GM19395 (cell line): ENCODE measurements at regions not wholly inside any gene's neighbourhood (a gene's known extent, or its start where the extent isn't known, plus 50 kb on each side); places are given as distances from the start of the nearest gene placed in this dataset.
"Not testable (repeated sequence)": the region's sequence is repeated elsewhere in the genome, so short reads cannot be mapped to it uniquely, and the experiment has no call there.

ENCODE experiments used
- ATAC-seq: cut with Tn5 transposase; IDR thresholded peaks from one replicate; pipeline ENCODE4 v1.9.1; 2021; ENCODE audit warnings: mild to moderate bottlenecking, moderate library complexity; ENCODE audit not compliant: unreplicated experiment

- no peak for ATAC-seq
Measured at GRCh38 chr6:51203504-51203903, 384.8 kb downstream of the TFAP2B start.

GRCh38 chr6:51206686-51207085, 388.0 kb downstream of the TFAP2B start:
- not testable (repeated sequence) for ATAC-seq

GRCh38 chr6:51209651-51210050, 391.0 kb downstream of the TFAP2B start:
- no peak for ATAC-seq

- no peak for ATAC-seq
Measured at GRCh38 chr6:51213811-51214210, 395.1 kb downstream of the TFAP2B start.

- ATAC-seq = no peak
Measured at GRCh38 chr6:51214442-51214841, 395.8 kb downstream of the TFAP2B start.

GRCh38 chr6:51218181-51218580, 399.5 kb downstream of the TFAP2B start:
- ATAC-seq = no peak

- ATAC-seq = not testable (repeated sequence)
Measured at GRCh38 chr6:51224580-51225240, 406.0 kb downstream of the TFAP2B start.

- ATAC-seq = no peak
Measured at GRCh38 chr6:51241376-51241775, 422.7 kb downstream of the TFAP2B start.

GRCh38 chr6:51249798-51250197, 431.1 kb downstream of the TFAP2B start:
- ATAC-seq = no peak

- no peak for ATAC-seq
Measured at GRCh38 chr6:51250317-51250716, 431.6 kb downstream of the TFAP2B start.

- no peak for ATAC-seq
Measured at GRCh38 chr6:51257938-51258337, 439.3 kb downstream of the TFAP2B start.

GRCh38 chr6:51260003-51260402, 441.3 kb downstream of the TFAP2B start:
- ATAC-seq = no peak

- ATAC-seq = no peak
Measured at GRCh38 chr6:51261691-51262090, 443.0 kb downstream of the TFAP2B start.

- no peak for ATAC-seq
Measured at GRCh38 chr6:51265426-51265825, 446.8 kb downstream of the TFAP2B start.

GRCh38 chr6:51266604-51267003, 447.9 kb downstream of the TFAP2B start:
- no peak for ATAC-seq

- no peak for ATAC-seq
Measured at GRCh38 chr6:51268666-51269065, 450.0 kb downstream of the TFAP2B start.

GRCh38 chr6:51269876-51270275, 451.2 kb downstream of the TFAP2B start:
- no peak for ATAC-seq

- no peak for ATAC-seq
Measured at GRCh38 chr6:51271615-51272014, 452.9 kb downstream of the TFAP2B start.

- ATAC-seq = no peak
Measured at GRCh38 chr6:51273228-51273961, 454.7 kb downstream of the TFAP2B start.

- ATAC-seq = no peak
Measured at GRCh38 chr6:51277474-51277873, 458.8 kb downstream of the TFAP2B start.

GRCh38 chr6:51282026-51282425, 463.4 kb downstream of the TFAP2B start:
- ATAC-seq = no peak

- ATAC-seq = no peak
Measured at GRCh38 chr6:51283723-51284355, 465.2 kb downstream of the TFAP2B start.
